Calu3 (cell line): ENCODE measurements at regions not wholly inside any gene's neighbourhood (a gene's known extent, or its start where the extent isn't known, plus 50 kb on each side); places are given as distances from the start of the nearest gene placed in this dataset.

Source experiments
- BruUV-seq: library from RNA; stranded (reverse); fragments of 400-500 nt; replicated peaks from 2 replicates; lab custom pipeline; 2021; lab: Mats Ljungman, UMichigan
- CTCF ChIA-PET: fragments of 300-600 bp; sonication (Branson Sonifier 250); formaldehyde crosslinking; loops from one replicate; lab custom pipeline; 2022; ENCODE audit warnings: antibody characterized with exemption; lab: Charles Lee
- DNase-seq: peaks from one replicate; pipeline ENCODE4 v3.0.0; 2022
- H3K27ac Mint-ChIP-seq: one replicate; pipeline ENCODE4 v1.8.0; 2022; ENCODE audit warnings: mixed read lengths; ENCODE audit not compliant: unreplicated experiment
- H3K27me3 Mint-ChIP-seq: one replicate; pipeline ENCODE4 v1.8.0; 2022; ENCODE audit warnings: mixed read lengths; ENCODE audit not compliant: unreplicated experiment
- H3K36me3 Mint-ChIP-seq: one replicate; pipeline ENCODE4 v1.8.0; 2022; ENCODE audit warnings: mild to moderate bottlenecking, moderate library complexity, mixed read lengths; ENCODE audit not compliant: insufficient read depth, unreplicated experiment
- H3K4me1 Mint-ChIP-seq: one replicate; pipeline ENCODE4 v1.8.0; 2022; ENCODE audit warnings: mild to moderate bottlenecking, low read depth, mixed read lengths; ENCODE audit not compliant: unreplicated experiment
- H3K4me3 Mint-ChIP-seq: one replicate; pipeline ENCODE4 v1.8.0; 2022; ENCODE audit warnings: mild to moderate bottlenecking, low read depth, moderate library complexity, mixed read lengths; ENCODE audit not compliant: unreplicated experiment
- H3K9me3 Mint-ChIP-seq: one replicate; pipeline ENCODE4 v1.8.0; 2022; ENCODE audit warnings: low read depth, mixed read lengths; ENCODE audit not compliant: unreplicated experiment
- intact Hi-C: fragments of 100-400 bp; cut with micrococcal nuclease; formaldehyde crosslinking; loops from one replicate; pipeline ENCODE4 v1.10.0; 2022; ENCODE audit not compliant: unreplicated experiment
- TF ChIP-seq, protein P1 (sequence below): fragments of 200-600 bp; IDR thresholded peaks from one replicate; pipeline ENCODE4 v1.8.0; 2022; ENCODE audit warnings: antibody characterized with exemption; ENCODE audit not compliant: unreplicated experiment

DNA sequence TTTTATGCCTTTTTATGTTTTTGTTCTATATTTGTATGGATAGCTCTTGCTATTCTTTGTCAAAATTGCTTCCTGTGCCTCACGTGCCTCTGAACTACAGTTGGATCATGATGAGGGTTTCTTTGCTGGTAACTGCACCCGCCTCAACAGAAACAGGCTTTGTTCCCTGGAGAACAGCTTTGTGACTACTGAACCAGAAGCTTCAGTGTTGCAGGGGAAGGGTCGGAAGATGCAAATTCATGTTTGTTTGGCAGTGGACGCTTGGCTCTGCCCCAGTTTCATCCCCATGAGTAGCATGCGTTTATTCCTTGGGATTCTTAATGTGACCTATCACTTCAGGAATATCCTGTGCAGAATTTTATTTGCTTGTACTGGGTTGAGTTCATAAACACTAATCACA is 959.1 kb upstream of the WWC1 start:
- no TSS peak for BruUV-seq

DNA sequence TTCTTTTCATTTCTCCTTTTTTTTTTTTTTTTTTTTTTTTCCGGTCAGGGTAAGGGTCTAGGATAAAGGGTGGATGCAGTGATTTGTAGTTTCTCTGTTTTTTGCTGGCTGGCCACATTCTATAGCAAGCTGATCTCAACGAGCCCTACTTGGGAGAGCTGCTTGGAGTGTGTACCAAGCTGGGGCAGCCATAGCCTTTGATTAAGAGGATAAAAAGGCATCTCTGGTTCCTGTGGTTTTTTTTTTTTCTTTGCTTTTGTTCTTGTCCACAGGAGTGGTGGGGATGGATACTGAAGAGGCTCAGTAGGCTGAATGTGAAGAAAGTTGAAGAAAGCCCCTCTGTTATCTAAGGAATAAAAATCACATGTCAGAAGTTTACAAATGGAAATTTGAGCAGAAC is 955.3 kb upstream of the WWC1 start:
- no peaks in the 10 kb centered on the region for H3K36me3 Mint-ChIP-seq

More for the DNA sequence above, 959.1 kb upstream of the WWC1 start:
- no peaks in the 10 kb centered on the region for H3K36me3 Mint-ChIP-seq
- CTCF ChIA-PET, result no interaction called here
- no peak overlapping the region for H3K27ac Mint-ChIP-seq
- no peaks in the 10 kb centered on the region for H3K27me3 Mint-ChIP-seq
- DNase-seq, result no peak
- intact Hi-C loops, result no loop called here
- H3K9me3 Mint-ChIP-seq, result peaks cover 2% of the 10 kb centered on the region
- TF ChIP-seq, protein P1, sequence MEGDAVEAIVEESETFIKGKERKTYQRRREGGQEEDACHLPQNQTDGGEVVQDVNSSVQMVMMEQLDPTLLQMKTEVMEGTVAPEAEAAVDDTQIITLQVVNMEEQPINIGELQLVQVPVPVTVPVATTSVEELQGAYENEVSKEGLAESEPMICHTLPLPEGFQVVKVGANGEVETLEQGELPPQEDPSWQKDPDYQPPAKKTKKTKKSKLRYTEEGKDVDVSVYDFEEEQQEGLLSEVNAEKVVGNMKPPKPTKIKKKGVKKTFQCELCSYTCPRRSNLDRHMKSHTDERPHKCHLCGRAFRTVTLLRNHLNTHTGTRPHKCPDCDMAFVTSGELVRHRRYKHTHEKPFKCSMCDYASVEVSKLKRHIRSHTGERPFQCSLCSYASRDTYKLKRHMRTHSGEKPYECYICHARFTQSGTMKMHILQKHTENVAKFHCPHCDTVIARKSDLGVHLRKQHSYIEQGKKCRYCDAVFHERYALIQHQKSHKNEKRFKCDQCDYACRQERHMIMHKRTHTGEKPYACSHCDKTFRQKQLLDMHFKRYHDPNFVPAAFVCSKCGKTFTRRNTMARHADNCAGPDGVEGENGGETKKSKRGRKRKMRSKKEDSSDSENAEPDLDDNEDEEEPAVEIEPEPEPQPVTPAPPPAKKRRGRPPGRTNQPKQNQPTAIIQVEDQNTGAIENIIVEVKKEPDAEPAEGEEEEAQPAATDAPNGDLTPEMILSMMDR, result no peak
- no peak overlapping the region for H3K4me3 Mint-ChIP-seq
- no peaks in the 10 kb centered on the region for H3K4me1 Mint-ChIP-seq

DNA sequence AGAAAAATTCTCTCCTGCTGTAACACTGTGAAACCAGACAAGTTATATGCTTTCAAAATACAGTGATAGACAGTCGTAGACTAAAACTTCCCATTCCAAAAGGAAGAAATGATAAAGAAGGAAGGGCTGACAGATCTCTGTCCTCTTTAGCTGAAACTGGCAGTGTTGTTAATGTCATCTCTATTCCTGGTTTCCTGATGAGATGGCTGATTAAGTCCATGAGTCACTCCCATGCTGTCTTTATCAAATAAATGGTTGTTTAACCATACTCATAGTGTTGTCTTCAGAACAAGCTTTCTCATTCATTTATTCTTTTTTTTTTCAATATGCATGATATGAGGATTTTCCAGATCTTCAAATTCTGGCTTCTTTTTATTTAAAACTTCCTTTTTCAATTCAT is 952.2 kb upstream of the WWC1 start:
- intact Hi-C loops, result no loop called here

More for the DNA sequence above, 955.3 kb upstream of the WWC1 start:
- CTCF ChIA-PET, result no interaction called here
- Mint-ChIP-seq H3K4me1 (no peaks in the 10 kb centered on the region), H3K9me3 (peaks cover 2% of the 10 kb centered on the region), H3K4me3 (no peak overlapping the region), H3K27me3 (no peaks in the 10 kb centered on the region), H3K27ac (no peak overlapping the region)
- intact Hi-C loops, result no loop called here
- no peak for DNase-seq
- TF ChIP-seq, protein P1, result no peak
- no TSS peak for BruUV-seq

DNA sequence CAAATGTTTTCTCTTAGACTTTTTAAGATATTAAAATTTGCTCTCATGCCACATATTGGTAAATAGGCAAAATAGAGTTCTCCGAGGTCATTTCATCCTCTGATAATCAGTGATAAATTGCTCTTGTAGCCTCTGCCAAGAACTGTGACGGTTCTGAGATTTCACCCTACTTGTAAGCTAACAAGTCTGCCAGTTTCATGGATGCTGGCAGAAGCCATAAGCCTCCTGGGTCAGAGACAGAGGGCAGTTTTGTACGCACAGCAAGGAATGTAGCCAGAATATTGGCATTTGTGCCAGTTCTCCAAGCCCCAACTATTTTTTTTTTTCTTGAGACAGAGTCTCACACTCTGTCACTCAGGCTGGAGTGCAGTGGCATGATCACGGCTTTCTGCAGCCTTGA is 945.0 kb upstream of the WWC1 start:
- BruUV-seq, result no TSS peak
- no peaks in the 10 kb centered on the region for H3K4me1 Mint-ChIP-seq
- CTCF ChIA-PET, result interaction anchor here (0.7 to 1.1 kb wide), 2 partner anchors 12 to 753 kb away, joined by 3 read pairs; no protein-coding TSS in a partner anchor
- H3K36me3 Mint-ChIP-seq, result no peaks in the 10 kb centered on the region
- H3K27me3 Mint-ChIP-seq, result peaks cover 38% of the 10 kb centered on the region
- intact Hi-C loops, result no loop called here
- H3K27ac Mint-ChIP-seq, result no peak overlapping the region
- H3K9me3 Mint-ChIP-seq, result no peaks in the 10 kb centered on the region
- no peak overlapping the region for H3K4me3 Mint-ChIP-seq
- TF ChIP-seq, protein P1, result no peak
- no peak for DNase-seq

More for the DNA sequence above, 952.2 kb upstream of the WWC1 start:
- Mint-ChIP-seq H3K27me3 (no peaks in the 10 kb centered on the region), H3K9me3 (peaks cover 2% of the 10 kb centered on the region), H3K27ac (no peak overlapping the region), H3K4me1 (no peaks in the 10 kb centered on the region), H3K36me3 (no peaks in the 10 kb centered on the region), H3K4me3 (no peak overlapping the region)
- no TSS peak for BruUV-seq
- TF ChIP-seq, protein P1, result no peak
- no peak for DNase-seq
- CTCF ChIA-PET, result interaction anchor here (0.6 kb wide), 2 partner anchors 230 to 286 kb away, joined by 3 to 4 read pairs; no protein-coding TSS in a partner anchor
